ENCODE measurements at regions not wholly inside any gene's neighbourhood (a gene's known extent, or its start where the extent isn't known, plus 50 kb on each side); places are given as distances from the start of the nearest gene placed in this dataset.

DNA sequence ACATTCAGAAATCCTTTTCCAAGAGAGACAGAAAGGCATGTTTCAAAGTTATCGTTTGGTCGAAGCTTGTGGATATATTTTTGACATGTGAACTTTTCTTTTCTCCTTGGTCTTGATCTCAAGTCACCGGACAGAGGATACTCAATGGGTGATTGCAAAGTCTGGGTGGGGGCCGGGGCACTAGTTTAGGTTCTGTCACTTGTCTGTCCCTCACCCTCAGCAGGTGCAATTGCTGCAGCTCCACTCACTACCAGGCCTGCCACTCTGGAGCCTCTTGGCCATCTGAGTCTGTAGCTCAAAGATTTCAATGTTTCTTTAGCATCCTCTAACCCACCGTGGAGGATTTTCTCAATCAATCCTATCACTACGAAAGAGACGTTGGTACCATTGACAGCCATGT lies 246.0 kb upstream of the C1orf174 start:
- DNase-seq (ENCODE audit: low read depth): no peak
- no peak for TF ChIP-seq CTCF (conservative IDR thresholded peaks at IDR 0.05; ENCODE audit: low read depth, low read length)
- no peak overlapping the region for H3K4me3 ChIP-seq (ENCODE audit: low read depth, low read length)

DNA sequence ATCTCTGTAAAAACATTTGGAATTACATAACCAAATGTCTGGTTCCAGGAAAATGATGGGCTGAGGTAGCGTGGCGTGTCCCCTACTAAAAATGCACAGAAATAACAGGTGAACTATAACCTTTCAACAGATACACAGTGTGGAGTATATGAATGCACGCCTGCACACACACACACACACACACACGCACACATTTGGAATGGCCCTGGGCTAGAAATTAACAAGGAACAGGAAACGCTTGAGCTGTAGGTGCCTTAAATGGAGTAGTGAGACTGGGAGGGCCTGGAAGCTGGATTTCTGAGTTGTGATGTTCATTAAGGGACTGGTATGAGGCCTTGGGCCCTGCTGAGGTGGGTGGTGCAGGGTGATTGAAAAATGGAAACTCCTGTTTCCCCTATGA lies 246.5 kb upstream of the C1orf174 start:
- no peak for DNase-seq (ENCODE audit: low read depth)
- no peak for TF ChIP-seq CTCF (conservative IDR thresholded peaks at IDR 0.05; ENCODE audit: low read depth, low read length)
- H3K4me3 ChIP-seq (ENCODE audit: low read depth, low read length): no peak overlapping the region

GRCh38 chr1:4147509-4147908 lies 247.4 kb upstream of the C1orf174 start:
- no peak for TF ChIP-seq CTCF (conservative IDR thresholded peaks at IDR 0.05; ENCODE audit: low read depth, low read length)
- no peak overlapping the region for H3K4me3 ChIP-seq (ENCODE audit: low read depth, low read length)
- no peak for DNase-seq (ENCODE audit: low read depth)

- DNase-seq (ENCODE audit: low read depth): no peak
- H3K4me3 ChIP-seq (ENCODE audit: low read depth, low read length): no peak overlapping the region
- TF ChIP-seq CTCF (conservative IDR thresholded peaks at IDR 0.05; ENCODE audit: low read depth, low read length): no peak
Observed at GRCh38 chr1:4149281-4149680, 249.2 kb upstream of the C1orf174 start.

GRCh38 chr1:4149831-4150230 lies 249.8 kb upstream of the C1orf174 start:
- DNase-seq (ENCODE audit: low read depth): no peak
- no peak overlapping the region for H3K4me3 ChIP-seq (ENCODE audit: low read depth, low read length)

GRCh38 chr1:4150262-4150661 lies 250.2 kb upstream of the C1orf174 start:
- no peak overlapping the region for H3K4me3 ChIP-seq (ENCODE audit: low read depth, low read length)
- DNase-seq (ENCODE audit: low read depth): no peak
- no peak for TF ChIP-seq CTCF (conservative IDR thresholded peaks at IDR 0.05; ENCODE audit: low read depth, low read length)

More at GRCh38 chr1:4149831-4150230, 249.8 kb upstream of the C1orf174 start:
- no peak for TF ChIP-seq CTCF (conservative IDR thresholded peaks at IDR 0.05; ENCODE audit: low read depth, low read length)

GRCh38 chr1:4152266-4152665 lies 252.2 kb upstream of the C1orf174 start:
- TF ChIP-seq CTCF (conservative IDR thresholded peaks at IDR 0.05; ENCODE audit: low read depth, low read length): no peak
- no peak overlapping the region for H3K4me3 ChIP-seq (ENCODE audit: low read depth, low read length)
- DNase-seq (ENCODE audit: low read depth): no peak

All from choroid plexus epithelial cell (primary cell).